HEK293T (cell line): ENCODE measurements at regions not wholly inside any gene's neighbourhood (a gene's known extent, or its start where the extent isn't known, plus 50 kb on each side); places are given as distances from the start of the nearest gene placed in this dataset.

ENCODE experiments used
- CTCF ChIA-PET: fragments of 350-600 bp; formaldehyde crosslinking; extraction: SDS; loops from one replicate; lab custom pipeline; 2021; ENCODE audit warnings: antibody characterized with exemption, inconsistent platforms; lab: Yijun Ruan, JAX
- POLR2A ChIA-PET: fragments of 350-600 bp; formaldehyde crosslinking; extraction: SDS; loops from one replicate; lab custom pipeline; 2020; ENCODE audit warnings: antibody characterized with exemption, inconsistent platforms; lab: Yijun Ruan, JAX
- DNase-seq: peaks from one replicate; pipeline ENCODE4 v3.0.0; 2012; ENCODE audit warnings: mixed read lengths; ENCODE audit errors: extremely low spot score
- ARNT ChIP-seq: fragments of 450-650 bp; IDR thresholded peaks from 2 replicates; pipeline ENCODE4 v1.6.1; 2017; ENCODE audit warnings: mild to moderate bottlenecking
- BHLHE40 ChIP-seq: fragments of 450-650 bp; IDR thresholded peaks from 2 replicates; pipeline ENCODE4 v1.6.1; 2016; ENCODE audit warnings: mild to moderate bottlenecking, moderate library complexity, borderline replicate concordance
- CTBP1 ChIP-seq: fragments of 450-650 bp; IDR thresholded peaks from 2 replicates; pipeline ENCODE4 v1.6.1; 2016; ENCODE audit warnings: borderline replicate concordance
- ELF4 ChIP-seq: fragments of 450-650 bp; IDR thresholded peaks from 2 replicates; pipeline ENCODE4 v1.6.1; 2017; ENCODE audit warnings: antibody characterized with exemption
- FOXA1 ChIP-seq: fragments of 450-650 bp; IDR thresholded peaks from 2 replicates; pipeline ENCODE4 v1.6.1; 2016; ENCODE audit warnings: mild to moderate bottlenecking
- FOXK2 ChIP-seq: fragments of 450-650 bp; IDR thresholded peaks from 2 replicates; pipeline ENCODE4 v1.6.1; 2016; ENCODE audit warnings: mild to moderate bottlenecking
- FOXM1 ChIP-seq: fragments of 450-650 bp; IDR thresholded peaks from 2 replicates; pipeline ENCODE4 v1.6.1; 2017; ENCODE audit warnings: mild to moderate bottlenecking, borderline replicate concordance
- HDGF ChIP-seq: fragments of 450-650 bp; IDR thresholded peaks from 2 replicates; pipeline ENCODE4 v1.6.1; 2017; ENCODE audit warnings: antibody characterized with exemption, borderline replicate concordance
- L3MBTL2 ChIP-seq: fragments of 450-650 bp; conservative IDR thresholded peaks from 2 replicates; pipeline ENCODE4 v1.6.1; 2016; ENCODE audit warnings: mild to moderate bottlenecking
- LEF1 ChIP-seq: fragments of 450-650 bp; IDR thresholded peaks from 2 replicates; pipeline ENCODE4 v1.6.1; 2017; ENCODE audit warnings: mild to moderate bottlenecking, borderline replicate concordance
- NFRKB ChIP-seq: fragments of 450-650 bp; IDR thresholded peaks from 2 replicates; pipeline ENCODE4 v1.6.1; 2016; ENCODE audit warnings: mild to moderate bottlenecking, moderate library complexity
- SP1 ChIP-seq: fragments of 450-650 bp; IDR thresholded peaks from 2 replicates; pipeline ENCODE4 v1.6.1; 2017
- SUZ12 ChIP-seq: fragments of 450-650 bp; IDR thresholded peaks from 2 replicates; pipeline ENCODE4 v1.6.1; 2016; ENCODE audit warnings: mild to moderate bottlenecking
- TARDBP ChIP-seq: fragments of 450-650 bp; IDR thresholded peaks from 2 replicates; pipeline ENCODE4 v1.6.1; 2016
- ZNF384 ChIP-seq: fragments of 450-650 bp; IDR thresholded peaks from 2 replicates; pipeline ENCODE4 v1.6.1; 2016
- TF ChIP-seq, protein P1 (sequence below): fragments of 450-650 bp; IDR thresholded peaks from 2 replicates; pipeline ENCODE4 v1.6.1; 2016

DNA sequence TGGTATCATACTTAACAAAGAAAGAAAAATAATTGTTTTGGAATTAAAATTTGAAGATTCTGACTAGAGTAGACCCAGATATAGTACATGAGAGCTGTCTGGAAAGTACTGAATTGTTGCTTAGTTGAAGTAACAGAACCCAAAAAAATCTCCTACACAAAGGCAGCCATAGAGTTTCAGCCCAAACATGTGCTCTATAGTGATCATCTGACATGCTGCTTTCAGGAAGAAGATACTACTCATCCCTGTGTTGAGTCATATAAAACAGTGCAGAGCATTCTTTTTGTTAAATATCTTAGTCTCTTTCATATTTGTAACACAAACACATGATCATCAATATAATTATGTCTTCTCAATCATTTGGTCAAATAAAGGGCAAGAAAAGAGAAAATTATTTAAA, 84.8 kb upstream of the PTPRM start:
- DNase-seq = no peak
- ChIA-PET CTCF (no interaction called here), POLR2A (no interaction called here)
- TF ChIP-seq FOXA1 = no peak
- TF ChIP-seq FOXM1 = no peak
- no peak for TF ChIP-seq NFRKB
- no peak for TF ChIP-seq CTBP1
- no peak for TF ChIP-seq SP1
- TF ChIP-seq L3MBTL2 = no peak
- TF ChIP-seq HDGF = no peak
- TF ChIP-seq ZNF384 = no peak
- TF ChIP-seq LEF1 = no peak
- TF ChIP-seq, protein P1, sequence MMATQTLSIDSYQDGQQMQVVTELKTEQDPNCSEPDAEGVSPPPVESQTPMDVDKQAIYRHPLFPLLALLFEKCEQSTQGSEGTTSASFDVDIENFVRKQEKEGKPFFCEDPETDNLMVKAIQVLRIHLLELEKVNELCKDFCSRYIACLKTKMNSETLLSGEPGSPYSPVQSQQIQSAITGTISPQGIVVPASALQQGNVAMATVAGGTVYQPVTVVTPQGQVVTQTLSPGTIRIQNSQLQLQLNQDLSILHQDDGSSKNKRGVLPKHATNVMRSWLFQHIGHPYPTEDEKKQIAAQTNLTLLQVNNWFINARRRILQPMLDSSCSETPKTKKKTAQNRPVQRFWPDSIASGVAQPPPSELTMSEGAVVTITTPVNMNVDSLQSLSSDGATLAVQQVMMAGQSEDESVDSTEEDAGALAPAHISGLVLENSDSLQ = no peak
- no peak for TF ChIP-seq FOXK2

GRCh38 chr18:7485616-7486015, 81.5 kb upstream of the PTPRM start:
- no peak for DNase-seq

GRCh38 chr18:7488571-7488970, 78.5 kb upstream of the PTPRM start:
- TF ChIP-seq BHLHE40 = no peak
- TF ChIP-seq ZNF384 = no peak
- no peak for TF ChIP-seq FOXK2
- TF ChIP-seq TARDBP = no peak
- no peak for TF ChIP-seq ELF4
- no peak for TF ChIP-seq CTBP1
- TF ChIP-seq LEF1 = no peak
- no peak for TF ChIP-seq L3MBTL2
- no peak for TF ChIP-seq SP1
- no peak for TF ChIP-seq NFRKB
- no peak for TF ChIP-seq SUZ12
- TF ChIP-seq FOXA1 = no peak
- no peak for TF ChIP-seq FOXM1
- TF ChIP-seq, protein P1 = no peak
- TF ChIP-seq ARNT = no peak
- no peak for TF ChIP-seq HDGF
- no peak for DNase-seq
- POLR2A ChIA-PET = no interaction called here

More at GRCh38 chr18:7485616-7486015, 81.5 kb upstream of the PTPRM start:
- ChIA-PET POLR2A (no interaction called here), CTCF (no interaction called here)
- no peak for TF ChIP-seq BHLHE40
- TF ChIP-seq CTBP1 = no peak
- no peak for TF ChIP-seq FOXM1

GRCh38 chr18:7490104-7490503, 77.0 kb upstream of the PTPRM start:
- ChIA-PET CTCF (no interaction called here), POLR2A (no interaction called here)

More at GRCh38 chr18:7488571-7488970, 78.5 kb upstream of the PTPRM start:
- CTCF ChIA-PET = no interaction called here

DNA sequence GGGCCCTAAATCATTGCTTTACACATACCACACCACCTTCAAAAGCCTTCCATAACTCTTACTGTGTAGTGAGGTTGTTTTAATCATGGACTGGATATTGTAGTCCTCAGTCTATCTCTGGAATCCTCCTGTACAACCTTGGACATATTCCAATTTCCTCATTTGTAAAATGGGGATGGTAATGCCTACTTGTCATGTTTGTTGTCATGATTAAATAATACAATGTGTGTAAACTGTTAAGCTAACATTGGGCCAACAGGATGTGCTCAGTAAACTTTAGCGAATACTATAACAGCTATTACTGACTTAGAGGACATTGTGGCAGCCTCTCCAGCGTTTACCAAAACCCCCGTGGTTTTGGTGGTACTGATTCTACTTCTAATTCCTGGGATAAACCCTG, 74.7 kb upstream of the PTPRM start:
- DNase-seq = no peak
- no peak for TF ChIP-seq FOXA1
- no peak for TF ChIP-seq BHLHE40
- TF ChIP-seq TARDBP = no peak
- no peak for TF ChIP-seq LEF1
- TF ChIP-seq SP1 = no peak
- POLR2A ChIA-PET = no interaction called here
- CTCF ChIA-PET = interaction anchor here (0.9 kb wide), 1 partner anchor 220 kb away, joined by 3 read pairs; no protein-coding TSS in a partner anchor

More at GRCh38 chr18:7490104-7490503, 77.0 kb upstream of the PTPRM start:
- TF ChIP-seq SP1 (no peak), HDGF (no peak), BHLHE40 (no peak), LEF1 (no peak), FOXK2 (no peak), SUZ12 (no peak), TARDBP (no peak), NFRKB (no peak), CTBP1 (no peak), ZNF384 (no peak), FOXM1 (no peak), ARNT (no peak), L3MBTL2 (no peak), FOXA1 (no peak)
- TF ChIP-seq, protein P1 = no peak
- no peak for DNase-seq

DNA sequence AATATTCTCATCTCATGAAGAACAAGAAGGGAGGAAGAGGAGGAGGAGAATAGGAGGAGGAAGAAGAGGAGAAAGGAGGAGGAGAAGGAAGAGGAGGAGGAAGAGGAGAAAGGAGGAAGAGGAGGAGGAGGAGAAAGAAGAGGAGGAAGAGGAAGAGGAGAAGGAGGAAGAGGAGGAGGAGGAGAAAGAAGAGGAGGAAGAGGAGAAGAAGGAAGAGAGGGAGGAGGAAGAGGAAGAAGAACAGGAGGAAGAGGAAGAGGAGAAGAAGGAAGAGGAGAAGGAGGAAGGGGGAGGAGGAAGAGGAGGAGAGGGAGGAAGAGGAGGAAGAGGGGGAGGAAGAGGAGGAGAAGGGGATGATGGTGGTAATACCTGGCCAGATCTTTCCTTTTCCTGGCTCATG, 70.0 kb upstream of the PTPRM start:
- POLR2A ChIA-PET = no interaction called here
- CTCF ChIA-PET = no interaction called here
- DNase-seq = no peak
- TF ChIP-seq CTBP1 (no peak), NFRKB (no peak), ARNT (no peak), TARDBP (no peak), ELF4 (no peak), HDGF (no peak)
- TF ChIP-seq, protein P1 = no peak
